ENCODE measurements at regions not wholly inside any gene's neighbourhood (a gene's known extent, or its start where the extent isn't known, plus 50 kb on each side); places are given as distances from the start of the nearest gene placed in this dataset.
A peak's percentile ranks its signal among the peaks of the same experiment; 100 is the strongest.

DNA sequence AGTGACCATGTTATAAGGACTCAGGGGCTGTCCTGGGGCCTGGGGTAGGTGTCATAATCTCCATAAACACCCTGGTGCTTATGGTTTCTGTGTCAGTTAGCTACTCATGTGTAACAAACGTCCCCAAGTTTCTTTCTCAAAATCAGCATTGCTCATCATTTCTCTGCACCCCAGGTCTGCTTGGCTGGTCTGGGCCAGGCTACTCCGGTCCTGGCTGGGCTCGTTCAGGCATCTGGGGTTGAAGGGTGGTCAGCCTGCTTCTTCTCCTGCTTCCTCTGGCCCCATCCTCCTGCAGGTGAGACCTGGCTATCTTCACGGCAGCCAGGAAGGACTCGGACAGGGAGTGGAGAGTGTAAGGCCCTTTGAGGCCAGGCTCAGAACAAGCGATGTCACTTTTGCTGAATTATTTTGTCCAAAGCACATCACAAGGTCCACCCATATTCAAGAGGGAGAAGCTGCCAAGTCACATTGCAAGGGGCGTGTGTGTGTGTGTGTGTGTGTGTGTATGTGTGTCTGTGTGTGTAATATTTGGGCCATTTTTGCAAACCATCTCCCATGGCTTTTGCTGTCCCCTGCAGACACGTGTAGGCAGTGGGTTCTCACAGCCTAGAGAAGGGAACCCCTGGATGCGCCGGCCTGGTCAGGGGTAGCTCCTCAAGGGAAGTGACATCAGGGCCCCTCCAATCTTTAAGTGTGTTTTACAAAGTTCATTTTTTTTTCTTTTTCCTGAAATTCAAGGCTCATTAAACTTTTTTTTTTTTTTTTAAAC lies 535.8 kb downstream of the TBC1D22A start:
- no peak for DNase-seq

DNA sequence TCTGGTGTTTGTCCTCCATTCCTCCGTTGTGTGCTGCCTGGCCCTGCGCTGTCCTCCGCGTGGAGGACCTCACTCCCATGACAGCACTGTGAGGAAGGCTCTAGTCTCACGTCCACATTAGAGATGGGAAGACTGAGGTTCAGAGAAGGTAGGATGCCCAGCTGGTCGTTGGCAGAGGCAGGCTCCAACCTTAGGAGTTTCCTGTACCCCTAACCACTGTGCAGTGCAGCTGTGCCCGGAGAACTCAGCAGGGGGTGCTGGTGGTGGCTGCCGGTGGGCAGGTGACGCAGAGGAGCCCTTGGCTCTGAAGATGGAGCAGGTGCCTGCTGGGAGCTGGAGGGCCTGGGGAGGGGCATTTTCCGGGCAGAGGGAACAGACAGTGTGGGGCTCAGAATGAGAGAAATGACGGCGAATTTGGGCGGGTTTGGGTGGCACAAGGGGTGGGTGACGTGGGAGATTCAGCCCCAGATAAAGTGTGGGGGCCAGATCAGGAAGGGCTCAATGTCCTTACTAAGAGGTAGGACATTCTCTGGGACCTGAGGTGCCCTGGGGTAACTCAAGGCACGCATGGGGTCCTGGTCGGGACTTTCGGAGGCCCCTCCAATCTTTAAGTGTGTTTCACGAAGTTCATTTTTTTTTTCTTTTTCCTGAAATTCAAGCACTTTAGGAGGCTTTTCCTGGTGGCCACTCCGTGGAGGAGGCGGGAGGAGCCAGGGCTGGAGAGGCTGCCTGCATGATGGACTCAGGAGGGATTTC lies 535.0 kb downstream of the TBC1D22A start:
- no peak for DNase-seq

DNA sequence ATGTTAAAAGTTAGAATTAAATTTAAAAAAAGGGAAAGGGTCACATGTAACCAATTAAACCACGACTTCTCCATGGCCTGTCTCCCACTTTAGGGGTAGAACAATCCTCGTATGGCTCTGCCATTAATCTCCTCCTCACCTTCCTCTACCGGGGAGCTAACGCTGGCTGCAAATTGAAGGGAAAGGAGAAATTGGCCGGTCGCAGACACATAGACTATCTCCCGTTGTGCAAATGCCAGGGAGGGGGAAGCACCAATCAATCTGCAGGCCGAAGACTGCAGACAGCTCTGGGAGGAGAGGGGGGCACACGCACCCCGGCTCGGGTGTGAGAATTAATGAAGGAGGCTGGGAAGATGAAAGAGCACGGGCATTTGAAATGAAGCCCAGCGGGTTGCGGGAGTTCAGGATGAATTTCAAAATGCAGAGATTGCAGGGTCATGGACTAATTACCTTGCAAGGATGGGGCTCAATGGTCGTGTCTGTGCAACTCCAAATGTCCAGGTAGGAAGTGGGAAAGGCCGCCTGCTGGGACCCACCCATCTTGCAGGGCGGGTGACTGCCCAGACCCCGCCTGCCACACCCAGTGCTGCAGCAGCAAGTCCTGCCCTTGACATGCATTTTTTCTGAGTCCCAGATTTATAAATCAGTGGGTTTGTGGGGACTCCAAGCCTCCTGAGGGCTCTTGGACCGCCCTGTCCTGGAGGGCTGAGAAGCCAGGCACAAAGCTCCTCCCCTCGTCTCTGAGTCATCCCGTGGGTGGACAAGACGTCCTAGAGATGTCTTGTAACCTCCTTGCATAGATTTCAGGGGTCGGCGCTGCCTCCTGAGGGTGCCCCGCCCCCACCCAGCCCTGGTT lies 534.2 kb downstream of the TBC1D22A start:
- DNase-seq, result peak; percentile 15

DNA sequence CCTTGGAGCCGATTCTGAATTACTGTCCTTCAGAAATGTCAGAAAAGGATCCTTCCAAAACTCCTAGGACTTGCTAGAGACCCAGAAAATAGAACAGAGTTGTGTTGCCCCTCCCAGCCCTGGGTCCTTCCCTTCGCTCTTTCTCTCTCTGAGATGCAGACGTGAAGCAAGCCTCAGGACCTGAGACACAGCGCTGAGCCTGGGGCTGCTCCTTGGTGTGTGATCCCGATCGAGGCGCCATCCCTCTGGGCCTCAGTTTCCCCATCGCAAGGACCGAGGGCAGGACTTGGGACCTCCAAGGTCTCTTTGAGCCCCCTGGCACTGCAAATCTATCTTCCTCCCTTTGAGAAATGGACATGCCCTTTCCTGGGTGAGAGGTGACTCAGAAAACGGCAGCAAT lies 533.5 kb downstream of the TBC1D22A start:
- DNase-seq, result no peak

DNA sequence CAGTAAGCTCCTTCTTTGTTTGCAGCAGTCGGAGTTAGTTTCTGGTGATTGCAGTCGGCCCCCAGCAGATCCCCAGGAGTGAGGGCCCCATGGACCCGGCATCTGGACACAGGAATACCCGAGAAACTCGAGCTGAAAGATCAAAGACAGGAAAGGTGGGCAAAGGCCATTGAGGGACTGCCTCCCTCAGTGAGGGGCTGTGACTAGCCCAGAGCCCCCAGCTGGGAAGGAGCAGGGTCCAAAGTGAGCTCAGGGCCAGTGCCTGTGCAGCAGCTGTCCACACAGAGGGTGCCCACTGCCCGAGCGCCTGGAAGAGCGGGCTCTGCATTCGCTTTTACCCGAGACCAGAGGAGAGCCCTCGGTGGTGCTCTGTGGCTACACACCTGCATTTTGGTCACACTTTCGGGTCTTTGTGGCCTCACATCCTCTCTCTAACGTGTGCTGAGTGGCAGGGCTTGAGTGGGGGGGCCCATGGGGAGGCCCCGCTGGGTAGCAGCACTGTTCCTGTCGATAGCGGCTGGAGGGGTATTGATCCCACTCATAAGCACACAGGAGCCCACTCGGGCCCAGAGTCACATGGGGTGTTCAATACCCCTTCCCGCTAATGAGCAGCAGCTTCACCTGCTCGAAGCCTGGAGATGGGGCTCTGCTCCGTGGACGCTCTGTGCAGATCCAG lies 532.9 kb downstream of the TBC1D22A start:
- DNase-seq, result no peak

GRCh38 chr22:47294576-47294975 lies 532.1 kb downstream of the TBC1D22A start:
- no peak for DNase-seq

- no peak for DNase-seq
These were observed 531.7 kb downstream of the TBC1D22A start for GRCh38 chr22:47294222-47294532.

- no peak for DNase-seq
These were observed 531.1 kb downstream of the TBC1D22A start for GRCh38 chr22:47293368-47294221.

- DNase-seq, result no peak
These were observed 530.3 kb downstream of the TBC1D22A start for GRCh38 chr22:47292546-47293320.

DNA sequence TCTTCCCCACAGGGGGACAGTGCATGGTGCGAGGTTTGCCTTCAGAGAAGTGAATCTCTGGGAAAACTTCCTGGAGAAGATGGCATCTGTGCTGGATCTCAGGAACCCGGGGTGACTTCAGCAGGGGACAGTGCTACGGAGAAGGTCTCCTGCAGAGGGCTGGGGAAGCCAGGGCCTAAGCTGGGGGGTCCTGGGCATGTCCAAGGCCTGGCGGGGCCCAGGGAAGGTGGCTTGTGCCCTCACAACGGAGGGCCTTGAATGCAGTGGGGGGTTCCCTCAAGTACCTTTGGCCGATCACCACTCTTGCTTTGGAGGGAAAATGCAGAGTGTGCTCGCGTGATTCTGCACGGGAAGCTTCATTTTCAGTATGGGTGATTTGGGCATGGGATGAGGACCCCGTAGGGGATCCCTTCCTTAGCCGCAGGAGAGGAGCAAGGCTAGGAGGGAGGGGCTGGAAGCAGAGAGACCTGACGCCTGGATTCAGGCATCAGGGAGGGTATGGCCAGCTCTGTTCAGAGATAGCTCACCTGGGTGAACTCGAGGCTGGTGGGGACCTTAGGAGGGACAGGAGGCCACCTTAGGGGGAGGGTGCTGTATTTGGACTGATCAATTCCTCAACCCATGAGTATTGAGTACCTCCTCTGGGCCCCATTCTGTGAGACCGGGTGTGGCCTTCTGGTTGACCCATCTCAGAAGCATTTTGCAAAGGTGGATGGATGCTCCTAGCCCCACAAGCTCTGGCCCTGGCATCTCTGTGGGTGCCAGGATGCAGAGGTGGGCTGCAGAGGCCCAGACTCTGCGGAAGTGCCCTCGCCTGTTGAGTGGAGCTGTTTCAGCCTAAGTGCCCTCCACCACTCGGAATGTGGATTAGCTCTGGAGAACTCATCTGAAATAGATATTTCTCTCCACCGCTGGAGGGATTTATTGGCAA lies 529.4 kb downstream of the TBC1D22A start:
- DNase-seq, result no peak

GRCh38 chr22:47290706-47291430 lies 528.4 kb downstream of the TBC1D22A start:
- DNase-seq, result no peak

DNA sequence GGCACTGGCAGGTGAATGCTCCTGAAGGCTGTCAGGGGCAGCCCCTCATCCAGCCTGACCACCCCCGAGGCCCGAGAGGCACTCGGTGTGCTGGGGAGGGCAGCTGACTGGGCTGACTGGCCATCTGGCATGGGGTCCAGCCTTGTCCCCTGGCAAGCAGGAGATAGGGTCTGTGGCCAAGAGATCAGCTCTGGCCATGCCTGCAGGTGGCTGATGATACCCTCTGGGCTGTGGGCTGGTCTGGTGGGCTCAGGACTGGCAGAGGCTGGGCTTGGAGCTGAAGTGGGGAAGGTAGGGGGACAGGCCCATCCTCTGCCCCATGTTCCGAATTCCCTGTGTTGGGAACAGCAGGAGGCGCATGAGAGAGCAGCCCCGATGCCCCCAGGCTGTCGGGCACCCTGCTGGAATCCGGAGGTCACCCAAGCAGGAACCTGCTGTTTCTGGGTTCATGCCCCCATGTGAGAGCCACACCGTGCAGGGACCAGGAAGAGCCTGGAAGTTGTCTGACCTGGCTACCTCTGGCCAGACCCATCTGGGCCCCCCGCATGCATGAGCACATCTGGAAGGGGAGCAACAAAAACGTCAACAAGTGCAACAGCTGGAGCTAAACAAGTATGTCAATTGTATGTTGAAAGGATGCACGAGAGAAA lies 527.0 kb downstream of the TBC1D22A start:
- no peak for DNase-seq

DNA sequence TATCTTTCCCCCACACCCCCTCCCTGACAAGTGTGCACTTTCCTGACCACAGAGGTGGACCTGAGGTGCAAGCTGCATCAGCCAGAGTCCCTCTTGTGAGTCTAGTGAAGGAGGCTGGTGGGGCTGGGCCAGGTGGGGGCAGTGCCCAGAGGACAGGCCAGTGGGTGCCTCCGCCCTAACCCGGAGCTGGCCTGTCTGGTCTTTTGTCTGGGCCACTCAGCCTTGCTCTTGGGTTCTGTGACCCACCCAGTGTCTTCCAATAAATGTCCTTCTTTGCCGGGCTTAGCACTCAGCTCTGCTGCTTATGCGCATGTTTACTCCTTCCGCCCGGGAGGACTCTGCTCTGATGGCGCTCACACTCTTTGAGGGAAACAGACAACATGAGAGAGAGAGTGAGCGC lies 526.2 kb downstream of the TBC1D22A start:
- DNase-seq, result no peak

DNA sequence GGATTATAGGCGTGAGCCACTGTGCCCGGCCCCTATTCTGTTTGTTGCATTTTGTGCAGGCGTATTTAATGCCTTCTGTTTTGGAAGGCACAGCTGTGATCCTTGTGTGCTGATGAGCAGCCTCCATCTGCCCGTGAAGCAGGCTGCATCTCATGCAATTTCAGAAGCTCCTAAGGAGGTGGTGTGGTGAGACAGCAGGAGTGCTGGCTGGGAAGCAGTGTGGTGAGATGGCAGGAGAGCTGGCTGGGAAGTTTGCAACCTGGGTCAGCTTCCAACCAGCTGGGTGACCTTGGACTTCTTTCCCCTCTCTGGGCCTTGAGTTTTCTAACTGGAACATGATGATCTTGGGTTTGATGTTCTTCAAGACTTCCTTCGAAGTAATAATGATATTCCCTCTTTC lies 525.1 kb downstream of the TBC1D22A start:
- DNase-seq, result no peak

DNA sequence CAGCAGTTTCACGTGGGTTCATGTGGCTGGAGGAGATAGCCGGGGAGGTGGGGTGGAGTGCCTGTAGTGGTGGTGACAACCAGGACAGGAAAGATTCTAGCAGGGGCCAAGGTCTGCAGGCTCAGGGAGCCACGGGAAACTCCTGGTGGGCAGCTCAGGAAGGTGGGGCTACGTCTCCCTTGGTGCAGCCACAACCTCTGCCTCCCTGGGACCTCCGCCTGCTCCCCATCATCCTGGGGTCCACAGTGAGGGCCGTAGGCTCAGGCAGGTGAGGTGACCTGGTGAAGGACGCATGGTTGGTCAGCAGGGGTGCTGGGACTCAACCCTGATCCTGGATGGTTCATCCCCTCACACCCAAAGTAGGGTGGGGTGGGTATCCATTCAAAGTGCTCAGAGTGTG lies 524.1 kb downstream of the TBC1D22A start:
- DNase-seq, result no peak

DNA sequence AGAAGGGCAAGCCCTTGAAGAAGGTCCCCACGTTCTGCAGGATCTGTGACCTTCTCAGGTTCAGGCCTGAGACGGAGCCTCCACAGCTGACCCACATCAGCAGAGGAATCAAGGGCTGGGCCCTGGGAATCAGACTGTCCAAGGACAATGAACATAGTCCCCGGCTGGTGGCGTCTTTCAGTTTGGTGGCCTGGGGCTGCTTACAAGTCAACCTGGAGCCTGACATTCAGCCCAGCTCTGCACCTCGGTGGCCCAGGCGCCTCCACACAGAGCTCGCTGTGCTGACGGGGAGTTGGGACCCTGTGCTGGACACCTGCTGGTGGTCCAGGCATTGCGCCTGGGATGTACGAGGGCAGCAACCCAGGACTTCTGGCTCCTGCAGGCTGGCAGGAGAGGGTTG lies 523.5 kb downstream of the TBC1D22A start:
- DNase-seq, result no peak

DNA sequence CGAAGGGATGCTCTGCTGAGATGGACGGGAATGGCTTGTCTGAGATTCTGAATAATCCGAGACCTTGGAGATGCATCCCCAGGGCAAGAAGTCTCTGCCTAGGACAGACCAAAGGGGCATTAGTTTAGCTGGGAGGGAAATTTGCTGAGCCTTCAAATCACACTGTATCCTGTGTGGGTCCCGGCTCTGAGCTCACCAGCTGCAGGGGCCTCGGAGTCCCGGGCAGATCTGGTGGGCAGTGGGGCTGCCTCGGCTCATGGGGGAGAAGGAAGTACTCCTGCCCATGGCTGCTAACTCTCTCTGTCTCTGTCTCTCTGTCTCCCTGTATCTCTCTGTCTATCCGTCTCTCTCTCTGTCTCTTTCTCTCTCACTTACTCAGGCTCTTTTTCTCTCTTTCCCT lies 522.4 kb downstream of the TBC1D22A start:
- no peak for DNase-seq

- DNase-seq, result no peak
These were observed 521.9 kb downstream of the TBC1D22A start for GRCh38 chr22:47284360-47284759.
